GM12892 (cell line): ENCODE measurements at regions not wholly inside any gene's neighbourhood (a gene's known extent, or its start where the extent isn't known, plus 50 kb on each side); places are given as distances from the start of the nearest gene placed in this dataset.
"Not testable (repeated sequence)": the region's sequence is repeated elsewhere in the genome, so short reads cannot be mapped to it uniquely, and the experiment has no call there.

Source experiments
- DNase-seq: peaks from one replicate; pipeline ENCODE4 v3.0.0; 2011; ENCODE audit not compliant: insufficient read length
- FAIRE-seq: peaks from 2 replicates; lab custom pipeline; 2011; peaks lifted over from hg19 to GRCh38; lab: Jason Lieb, UNC
- POLR2A ChIP-seq: IDR thresholded peaks from 2 replicates; pipeline ENCODE4 v1.6.1; 2011; ENCODE audit warnings: low read depth, low read length, control low read depth
- POLR2AphosphoS5 ChIP-seq: IDR thresholded peaks from 2 replicates; pipeline ENCODE4 v1.6.1; 2011; ENCODE audit warnings: low read depth, low read length, control low read depth
- TAF1 ChIP-seq: IDR thresholded peaks from 2 replicates; pipeline ENCODE4 v1.6.1; 2011; ENCODE audit warnings: low read depth, mild to moderate bottlenecking, control low read depth, low read length, borderline replicate concordance

GRCh38 chr1:66468722-66469121 lies 65.2 kb upstream of the SGIP1 start:
- FAIRE-seq (no peak), DNase-seq (no peak)

GRCh38 chr1:66475940-66476339 lies 58.0 kb upstream of the SGIP1 start:
- DNase-seq (no peak), FAIRE-seq (no peak)
- TF ChIP-seq TAF1 (no peak), POLR2A (no peak), POLR2AphosphoS5 (no peak)

More at GRCh38 chr1:66468722-66469121, 65.2 kb upstream of the SGIP1 start:
- TF ChIP-seq POLR2A (no peak), TAF1 (no peak), POLR2AphosphoS5 (no peak)

- FAIRE-seq = no peak
- DNase-seq = no peak
- TF ChIP-seq POLR2AphosphoS5 (no peak), POLR2A (no peak), TAF1 (no peak)
Measured at GRCh38 chr1:66476774-66477173, 57.2 kb upstream of the SGIP1 start.

- no peak for FAIRE-seq
- no peak for DNase-seq
- no peak for TF ChIP-seq TAF1
- TF ChIP-seq POLR2AphosphoS5 = no peak
- TF ChIP-seq POLR2A = no peak
Measured at GRCh38 chr1:66478116-66478515, 55.8 kb upstream of the SGIP1 start.

- no peak for DNase-seq
- FAIRE-seq = no peak
- TF ChIP-seq TAF1 (no peak), POLR2AphosphoS5 (no peak), POLR2A (no peak)
Measured at GRCh38 chr1:66480162-66480561, 53.8 kb upstream of the SGIP1 start.

- not testable (repeated sequence) for FAIRE-seq, DNase-seq
Measured at GRCh38 chr1:66481215-66481614, 52.7 kb upstream of the SGIP1 start.
